ENCODE measurements at regions not wholly inside any gene's neighbourhood (a gene's known extent, or its start where the extent isn't known, plus 50 kb on each side); places are given as distances from the start of the nearest gene placed in this dataset.

- no peak for TF ChIP-seq CTCF (conservative IDR thresholded peaks at IDR 0.05; ENCODE audit: low read length)
- no peak overlapping the region for H3K4me3 ChIP-seq (ENCODE audit: low read length)
- DNase-seq (ENCODE audit: low read depth) = no peak
These were observed 1300.5 kb downstream of the TMEM121 start for GRCh38 chr14:106826833-106827369.

- no peak for DNase-seq (ENCODE audit: low read depth)
- TF ChIP-seq CTCF (conservative IDR thresholded peaks at IDR 0.05; ENCODE audit: low read length) = no peak
- no peak overlapping the region for H3K4me3 ChIP-seq (ENCODE audit: low read length)
These were observed 1304.9 kb downstream of the TMEM121 start for GRCh38 chr14:106831322-106831720.

DNA sequence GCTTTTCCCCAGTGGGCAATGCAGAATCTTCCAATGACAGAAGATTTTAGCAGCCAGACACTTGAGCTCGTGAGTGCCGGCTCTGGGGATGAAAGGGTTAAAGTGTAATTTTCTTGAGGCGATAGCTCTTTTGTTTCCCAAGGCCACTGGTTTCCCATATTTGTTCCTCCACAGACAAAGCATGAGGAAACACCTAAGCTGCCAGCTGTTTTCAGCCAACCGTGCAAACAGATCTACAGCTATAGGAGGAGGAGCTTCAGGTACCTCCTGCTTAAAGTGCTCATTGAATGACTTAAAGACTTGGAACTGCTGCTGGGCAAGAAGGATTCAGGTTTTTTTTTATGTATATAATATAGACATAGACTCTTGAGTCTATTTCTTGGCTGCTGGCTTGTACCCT, 1311.5 kb downstream of the TMEM121 start:
- TF ChIP-seq CTCF (conservative IDR thresholded peaks at IDR 0.05; ENCODE audit: low read length) = no peak
- no peak overlapping the region for H3K4me3 ChIP-seq (ENCODE audit: low read length)
- DNase-seq (ENCODE audit: low read depth) = no peak

GRCh38 chr14:106838991-106839769, 1312.8 kb downstream of the TMEM121 start:
- TF ChIP-seq CTCF (conservative IDR thresholded peaks at IDR 0.05; ENCODE audit: low read length) = no peak
- no peak overlapping the region for H3K4me3 ChIP-seq (ENCODE audit: low read length)
- DNase-seq (ENCODE audit: low read depth) = no peak

DNA sequence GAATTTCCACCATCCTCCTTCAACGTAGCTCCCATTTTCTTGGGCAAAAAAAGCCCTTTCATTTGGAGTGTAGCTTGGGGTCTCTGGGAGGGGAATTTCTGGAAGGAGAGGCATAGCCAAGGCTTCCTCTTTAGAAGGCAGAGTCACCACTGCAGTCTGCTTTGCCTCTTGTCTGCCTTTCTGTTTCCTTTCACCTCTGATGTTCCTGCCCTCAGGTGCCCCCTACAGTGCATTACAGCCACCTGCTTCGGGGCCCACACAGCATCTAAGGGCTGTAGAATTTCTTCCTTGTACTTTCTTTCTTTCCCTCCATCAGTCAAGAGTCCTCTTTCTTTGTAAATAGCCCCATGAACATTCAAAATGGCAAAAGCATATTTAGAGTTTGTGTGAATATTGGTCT, 1313.9 kb downstream of the TMEM121 start:
- no peak overlapping the region for H3K4me3 ChIP-seq (ENCODE audit: low read length)
- DNase-seq (ENCODE audit: low read depth) = no peak
- no peak for TF ChIP-seq CTCF (conservative IDR thresholded peaks at IDR 0.05; ENCODE audit: low read length)

GRCh38 chr14:106840991-106841390, 1314.6 kb downstream of the TMEM121 start:
- H3K4me3 ChIP-seq (ENCODE audit: low read length) = no peak overlapping the region
- no peak for DNase-seq (ENCODE audit: low read depth)
- no peak for TF ChIP-seq CTCF (conservative IDR thresholded peaks at IDR 0.05; ENCODE audit: low read length)

- no peak overlapping the region for H3K4me3 ChIP-seq (ENCODE audit: low read length)
- no peak for DNase-seq (ENCODE audit: low read depth)
- no peak for TF ChIP-seq CTCF (conservative IDR thresholded peaks at IDR 0.05; ENCODE audit: low read length)
These were observed 1315.3 kb downstream of the TMEM121 start for GRCh38 chr14:106841701-106842100.
